Sigmoid colon (tissue), 6 donors: ENCODE measurements at regions not wholly inside any gene's neighbourhood (a gene's known extent, or its start where the extent isn't known, plus 50 kb on each side); places are given as distances from the start of the nearest gene placed in this dataset.

Source experiments
- DNase-seq: peaks from one replicate; pipeline ENCODE4 v3.0.0-alpha.2; 2019
- H3K27ac ChIP-seq, 4 donors: fragments of 200-600 bp; sonication (generic); one replicate each; pipeline ENCODE4 v1.5.1; 2016 to 2019; ENCODE audit warnings: mild to moderate bottlenecking in 1 of 4
- H3K27me3 ChIP-seq, 3 donors: fragments of 200-600 bp; sonication (generic); one replicate each; pipeline ENCODE4 v1.5.1; 2019; ENCODE audit warnings: mild to moderate bottlenecking in 1 of 3
- H3K36me3 ChIP-seq, 4 donors: fragments of 200-600 bp; sonication (generic); one replicate each; pipeline ENCODE4 v1.5.1; 2016 to 2019
- H3K4me1 ChIP-seq, 4 donors: fragments of 200-600 bp; sonication (generic); one replicate each; pipeline ENCODE4 v1.5.1; 2017 to 2019
- H3K4me3 ChIP-seq, 4 donors: fragments of 200-600 bp; sonication (generic); one replicate each; pipeline ENCODE4 v1.5.1; 2017 to 2019; ENCODE audit warnings: mild to moderate bottlenecking in 2 of 4, moderate library complexity in 1 of 4
- H3K9me3 ChIP-seq, 4 donors: fragments of 200-600 bp in 3 of 4; sonication (generic) in 3 of 4; one replicate each; pipeline versions ENCODE4 v1.5.1 to v1.6.1; 2013 to 2019
- EP300 ChIP-seq, 4 donors: sonication (generic); formaldehyde crosslinking; IDR thresholded peaks; one replicate each; pipeline ENCODE4 v1.6.1; 2017; ENCODE audit warnings: antibody characterized with exemption in 4 of 4
- POLR2A ChIP-seq, 2 donors: fragments of 450-650 bp; IDR thresholded peaks; one replicate each; pipeline ENCODE4 v1.6.1; 2016; ENCODE audit warnings: antibody characterized with exemption in 2 of 2, mild to moderate bottlenecking in 2 of 2, moderate library complexity in 2 of 2
- POLR2AphosphoS5 ChIP-seq, 4 donors: sonication (generic); formaldehyde crosslinking; IDR thresholded peaks; one replicate each; pipeline ENCODE4 v1.6.1; 2017; ENCODE audit warnings: antibody characterized with exemption in 4 of 4
- WGBS, 2 donors: extraction: QIAGEN DNeasy Blood & Tissue Kit; methylation state at CpG; one replicate each; pipeline ENCODE4 v1.1.7; 2013; 5-methylcytosine and 5-hydroxymethylcytosine counted together
- intact Hi-C: fragments of 100-400 bp; cut with DNase I; formaldehyde crosslinking; loops from one replicate; pipeline ENCODE4 v1.15.1; 2023
- TF ChIP-seq, protein P1 (sequence below), 4 experiments: fragments of 450-650 bp in 3 of 4; fragments of 200-600 bp in 1 of 4; IDR thresholded peaks; one replicate each; pipeline ENCODE4 v1.5.1; 2016 to 2019; ENCODE audit warnings: antibody characterized with exemption in 4 of 4, mild to moderate bottlenecking in 3 of 4, moderate library complexity in 2 of 4
- donor health status: healthy with polysubstance abuse.
- donor health status: healthy.

DNA sequence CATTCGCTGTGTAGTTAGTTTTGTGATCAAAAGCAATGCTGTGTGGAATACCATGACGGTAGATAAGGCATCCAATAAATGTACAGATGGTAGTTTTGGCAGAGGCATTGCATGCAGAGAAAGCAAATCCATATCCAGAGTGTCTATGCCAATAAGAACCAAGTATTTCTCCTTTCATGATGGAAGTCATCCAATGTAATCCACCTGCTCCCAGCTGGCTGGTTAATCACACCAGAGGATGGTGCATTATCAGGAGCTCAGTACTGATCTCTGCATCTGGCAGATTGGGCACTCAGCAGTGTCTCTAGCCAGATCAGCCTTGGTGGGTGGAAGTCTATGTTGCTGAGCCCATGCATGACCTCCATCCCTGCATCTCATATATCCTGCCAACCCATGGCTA is 677.7 kb upstream of the NECTIN3 start:
- 45 to 84% methylated on average over 2 of the region's 2 CpGs for WGBS, 2 donors
- no peak overlapping the region for H3K4me3 ChIP-seq
- TF ChIP-seq, protein P1, sequence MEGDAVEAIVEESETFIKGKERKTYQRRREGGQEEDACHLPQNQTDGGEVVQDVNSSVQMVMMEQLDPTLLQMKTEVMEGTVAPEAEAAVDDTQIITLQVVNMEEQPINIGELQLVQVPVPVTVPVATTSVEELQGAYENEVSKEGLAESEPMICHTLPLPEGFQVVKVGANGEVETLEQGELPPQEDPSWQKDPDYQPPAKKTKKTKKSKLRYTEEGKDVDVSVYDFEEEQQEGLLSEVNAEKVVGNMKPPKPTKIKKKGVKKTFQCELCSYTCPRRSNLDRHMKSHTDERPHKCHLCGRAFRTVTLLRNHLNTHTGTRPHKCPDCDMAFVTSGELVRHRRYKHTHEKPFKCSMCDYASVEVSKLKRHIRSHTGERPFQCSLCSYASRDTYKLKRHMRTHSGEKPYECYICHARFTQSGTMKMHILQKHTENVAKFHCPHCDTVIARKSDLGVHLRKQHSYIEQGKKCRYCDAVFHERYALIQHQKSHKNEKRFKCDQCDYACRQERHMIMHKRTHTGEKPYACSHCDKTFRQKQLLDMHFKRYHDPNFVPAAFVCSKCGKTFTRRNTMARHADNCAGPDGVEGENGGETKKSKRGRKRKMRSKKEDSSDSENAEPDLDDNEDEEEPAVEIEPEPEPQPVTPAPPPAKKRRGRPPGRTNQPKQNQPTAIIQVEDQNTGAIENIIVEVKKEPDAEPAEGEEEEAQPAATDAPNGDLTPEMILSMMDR (IDR thresholded peaks at IDR 0.05) = no peak
- TF ChIP-seq EP300 (IDR thresholded peaks at IDR 0.05) (no peak), POLR2A (IDR thresholded peaks at IDR 0.05) (no peak), POLR2AphosphoS5 (IDR thresholded peaks at IDR 0.05) (no peak)
- H3K27me3 ChIP-seq = no peaks in the 10 kb centered on the region
- H3K9me3 ChIP-seq = no peaks in the 10 kb centered on the region
- no peak overlapping the region for H3K27ac ChIP-seq
- no peaks in the 10 kb centered on the region for H3K4me1 ChIP-seq
- no peak for DNase-seq
- H3K36me3 ChIP-seq = no peaks in the 10 kb centered on the region
- intact Hi-C loops = no loop called here

DNA sequence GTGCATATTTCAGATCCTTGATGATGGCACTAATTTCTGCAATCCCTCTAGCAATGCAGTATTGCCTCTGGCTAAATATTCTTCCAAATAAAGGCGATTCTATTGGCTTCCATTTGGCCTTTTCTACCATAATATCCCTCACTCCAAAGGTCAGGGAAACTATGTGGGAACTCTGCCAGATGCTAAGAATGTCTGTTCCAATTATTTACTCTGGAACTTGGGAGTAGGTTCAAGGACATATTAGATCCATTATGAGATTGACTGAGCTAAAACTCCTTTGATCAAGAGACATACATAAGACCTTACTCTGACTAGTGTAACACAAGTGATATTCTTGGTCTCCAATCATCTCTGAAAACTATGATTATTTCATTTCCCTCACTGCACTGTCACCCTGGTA is 674.5 kb upstream of the NECTIN3 start:
- Histone ChIP-seq H3K4me1 (no peaks in the 10 kb centered on the region), H3K9me3 (no peaks in the 10 kb centered on the region), H3K27me3 (no peaks in the 10 kb centered on the region), H3K4me3 (no peak overlapping the region), H3K36me3 (no peaks in the 10 kb centered on the region), H3K27ac (no peak overlapping the region)
- WGBS, 2 donors = 19 to 57% methylated on average over 1 of the region's 1 CpG
- TF ChIP-seq EP300 (IDR thresholded peaks at IDR 0.05) (no peak), POLR2AphosphoS5 (IDR thresholded peaks at IDR 0.05) (no peak), POLR2A (IDR thresholded peaks at IDR 0.05) (no peak)
- TF ChIP-seq, protein P1 (IDR thresholded peaks at IDR 0.05) = no peak
- intact Hi-C loops = no loop called here
- DNase-seq = no peak

DNA sequence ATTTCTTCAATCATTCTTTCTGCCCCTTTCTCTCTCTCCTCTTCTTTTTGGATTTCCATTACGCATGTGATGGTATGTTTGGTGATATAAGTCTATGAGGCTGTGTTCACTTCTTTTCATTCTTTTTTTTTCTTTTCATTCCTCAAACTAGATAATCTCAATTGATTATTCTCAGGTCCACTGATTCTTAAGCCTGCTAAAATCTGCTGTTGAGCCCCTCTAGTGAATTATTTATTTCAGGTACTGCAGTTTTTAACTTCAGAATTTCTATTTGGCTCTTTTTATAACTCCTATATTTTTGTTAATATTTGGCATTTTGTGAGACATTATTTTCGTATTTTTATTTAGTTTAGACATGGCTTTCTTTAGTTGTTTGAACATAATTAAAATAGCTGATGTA is 671.3 kb upstream of the NECTIN3 start:
- Histone ChIP-seq H3K4me1 (no peaks in the 10 kb centered on the region), H3K4me3 (no peak overlapping the region), H3K27ac (no peak overlapping the region), H3K27me3 (no peaks in the 10 kb centered on the region), H3K9me3 (no peaks in the 10 kb centered on the region), H3K36me3 (no peaks in the 10 kb centered on the region)
- intact Hi-C loops = no loop called here
- no peak for DNase-seq
- no peak for TF ChIP-seq POLR2A (IDR thresholded peaks at IDR 0.05)
- TF ChIP-seq POLR2AphosphoS5 (IDR thresholded peaks at IDR 0.05) = no peak
- TF ChIP-seq, protein P1 (IDR thresholded peaks at IDR 0.05) = no peak
- no peak for TF ChIP-seq EP300 (IDR thresholded peaks at IDR 0.05)
- WGBS, 2 donors = 86 to 87% methylated on average over 2 of the region's 2 CpGs

DNA sequence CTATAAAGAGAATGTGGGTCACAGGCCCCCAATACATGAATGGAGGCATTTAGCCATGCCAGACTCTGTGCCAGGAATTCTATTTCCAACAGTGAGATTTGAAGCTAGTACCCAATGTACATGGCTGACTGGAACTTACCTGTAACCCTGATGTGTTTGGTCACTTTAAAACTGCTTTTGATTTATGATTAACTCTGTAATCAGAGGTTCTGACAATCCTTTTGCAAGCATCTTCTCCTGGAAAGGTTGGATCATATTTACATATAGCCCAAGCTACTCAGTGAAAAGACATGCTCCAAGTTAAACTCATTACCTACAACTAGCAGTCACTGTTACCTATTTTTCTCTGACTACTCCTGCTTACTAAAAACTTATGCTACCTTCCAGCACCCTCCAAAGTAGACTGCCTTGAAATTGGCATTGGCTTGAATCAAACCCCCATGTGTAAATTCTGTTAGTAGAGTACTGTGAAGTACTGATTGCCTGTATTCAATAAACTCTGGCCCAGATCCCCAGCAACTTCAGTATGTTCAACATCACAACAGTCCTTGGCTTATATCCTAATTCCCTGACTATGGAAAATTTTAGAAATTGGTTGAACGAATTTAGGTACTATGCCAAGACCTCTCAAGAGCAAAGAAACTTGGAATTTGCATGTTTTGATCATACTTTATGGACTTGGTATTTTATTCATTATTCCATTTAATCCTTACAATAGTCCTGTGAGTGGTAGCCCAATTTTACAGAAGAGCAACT is 665.6 kb upstream of the NECTIN3 start:
- 65 to 80% methylated on average over 1 of the region's 1 CpG for WGBS, 2 donors
- Histone ChIP-seq H3K4me1 (no peaks in the 10 kb centered on the region), H3K27me3 (no peaks in the 10 kb centered on the region), H3K9me3 (no peaks in the 10 kb centered on the region), H3K4me3 (no peak overlapping the region), H3K27ac (no peak overlapping the region), H3K36me3 (no peaks in the 10 kb centered on the region)
- intact Hi-C loops = no loop called here
- TF ChIP-seq POLR2A (IDR thresholded peaks at IDR 0.05) = no peak
- TF ChIP-seq, protein P1 (IDR thresholded peaks at IDR 0.05) = no peak
- TF ChIP-seq POLR2AphosphoS5 (IDR thresholded peaks at IDR 0.05) = no peak
- TF ChIP-seq EP300 (IDR thresholded peaks at IDR 0.05) = no peak
- no peak for DNase-seq

DNA sequence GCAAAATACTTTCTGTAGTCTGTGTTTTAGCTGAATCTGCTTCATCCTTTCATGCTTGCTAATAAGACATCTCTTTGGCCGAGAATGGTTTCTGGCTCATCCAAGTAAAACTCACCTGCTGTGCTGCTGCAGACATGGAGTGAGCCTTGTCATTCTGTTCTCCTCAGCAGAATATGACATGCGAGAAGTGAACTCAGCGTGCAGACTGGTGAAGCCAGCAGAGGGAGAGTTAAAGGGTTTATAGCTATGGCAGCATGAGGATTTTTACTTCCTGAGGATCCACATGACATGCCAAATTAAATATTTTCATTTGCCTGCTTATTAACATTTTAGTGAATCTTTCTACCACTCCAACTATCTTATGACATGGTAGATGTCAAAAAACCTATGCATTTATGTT is 658.4 kb upstream of the NECTIN3 start:
- WGBS, 2 donors = 93 to 96% methylated on average over 3 of the region's 3 CpGs
- Histone ChIP-seq H3K27me3 (no peaks in the 10 kb centered on the region), H3K36me3 (no peaks in the 10 kb centered on the region), H3K4me1 (peaks cover 0 to 4% (median 0%) of the 10 kb centered on the region in 4 donors), H3K4me3 (no peak overlapping the region), H3K27ac (no peak overlapping the region), H3K9me3 (no peaks in the 10 kb centered on the region)
- TF ChIP-seq POLR2A (IDR thresholded peaks at IDR 0.05) (no peak), POLR2AphosphoS5 (IDR thresholded peaks at IDR 0.05) (no peak), EP300 (IDR thresholded peaks at IDR 0.05) (no peak)
- TF ChIP-seq, protein P1 (IDR thresholded peaks at IDR 0.05) = no peak
- DNase-seq = no peak
- intact Hi-C loops = no loop called here
